HCT116 (cell line): ENCODE measurements at regions not wholly inside any gene's neighbourhood (a gene's known extent, or its start where the extent isn't known, plus 50 kb on each side); places are given as distances from the start of the nearest gene placed in this dataset.

ENCODE experiments used
- ATAC-seq: fragments of 200-7000 bp; cut with Tn5 transposase; 2 replicates; pipeline ENCODE4 v1.9.1; 2020; ENCODE audit warnings: mild to moderate bottlenecking, moderate library complexity
- BruUV-seq: library from RNA; stranded (reverse); fragments of 400-500 nt; replicated peaks from 2 replicates; lab custom pipeline; 2021; lab: Mats Ljungman, UMichigan
- CTCF ChIA-PET: fragments of 300-600 bp; sonication (Branson Sonifier 250); formaldehyde crosslinking; loops from one replicate; lab custom pipeline; 2021; ENCODE audit warnings: antibody characterized with exemption; lab: Charles Lee
- POLR2A ChIA-PET: fragments of 300-600, 350-600 bp; sonication (Branson Sonifier 250); formaldehyde crosslinking; loops from one replicate; lab custom pipeline; 2021; ENCODE audit warnings: antibody characterized with exemption; lab: Charles Lee
- RAD21 ChIA-PET, 2 experiments: fragments of 300-600 bp; sonication (Branson Sonifier 250); formaldehyde crosslinking; loops; one replicate each; lab custom pipeline; 2023; ENCODE audit warnings: low total read pairs in 2 of 2; ENCODE audit not compliant: uncharacterized antibody in 2 of 2, unreplicated experiment in 2 of 2, low non-redundant PET in 1 of 2; lab: Charles Lee
- DNase-seq: peaks from one replicate; pipeline ENCODE4 v3.0.0-alpha.2; 2010; ENCODE audit warnings: low read depth, low spot score
- H2AFZ ChIP-seq: fragments of 200-600 bp; shearing (Covaris generic), sonication (generic); 2 replicates; pipeline ENCODE4 v1.6.1; 2017; ENCODE audit warnings: low read depth, mixed run types, mixed read lengths, antibody characterized with exemption, low read length; ENCODE audit not compliant: poor library complexity, severe bottlenecking
- H3K27ac ChIP-seq: 2 replicates; pipeline ENCODE4 v1.5.1; 2012; ENCODE audit warnings: low read depth, low read length
- H3K27me3 ChIP-seq: fragments of 200-600 bp; sonication (generic); 2 replicates; pipeline ENCODE4 v1.6.1; 2016; ENCODE audit warnings: mixed run types, low read length, mixed read lengths; ENCODE audit not compliant: insufficient read depth
- H3K36me3 ChIP-seq, 2 experiments: fragments of 200-500 bp in 1 of 2; fragments of 200-600 bp in 1 of 2; sonication (Bioruptor generic) in 1 of 2; sonication (generic) in 1 of 2; 2 replicates each; pipeline versions ENCODE4 v1.5.1 to v1.6.1; 2014 to 2016; ENCODE audit warnings: low read length in 2 of 2, inconsistent platforms in 1 of 2, mixed read lengths in 1 of 2, mixed run types in 1 of 2; ENCODE audit not compliant: insufficient read depth in 2 of 2, control insufficient read depth in 1 of 2
- H3K4me1 ChIP-seq, 2 experiments: fragments of 200-600 bp in 1 of 2; sonication (generic) in 1 of 2; 2 replicates each; pipeline versions ENCODE4 v1.5.1 to v1.6.1; 2012 to 2017; ENCODE audit warnings: low read length in 2 of 2, inconsistent platforms in 1 of 2, mild to moderate bottlenecking in 1 of 2, mixed read lengths in 1 of 2, mixed run types in 1 of 2, moderate library complexity in 1 of 2; ENCODE audit not compliant: insufficient read depth in 2 of 2, control insufficient read depth in 1 of 2
- H3K4me2 ChIP-seq: fragments of 200-600 bp; sonication (generic); 2 replicates; pipeline ENCODE4 v1.6.1; 2017; ENCODE audit warnings: mixed run types, low read length, mixed read lengths
- H3K4me3 ChIP-seq, 2 experiments: fragments of 200-600 bp in 1 of 2; sonication (generic) in 1 of 2; replicated peaks in 1 of 2; 2 replicates each; pipeline ENCODE4 v1.5.1; 2011 to 2016; ENCODE audit warnings: low read length in 2 of 2, control low read depth in 1 of 2, low read depth in 1 of 2, mild to moderate bottlenecking in 1 of 2, mixed read lengths in 1 of 2, mixed run types in 1 of 2
- H3K79me2 ChIP-seq: fragments of 200-600 bp; sonication (generic); 2 replicates; pipeline ENCODE4 v1.6.1; 2017; ENCODE audit warnings: mild to moderate bottlenecking, mixed run types, low read length, moderate library complexity, mixed read lengths; ENCODE audit not compliant: insufficient read depth
- H3K9ac ChIP-seq: fragments of 200-600 bp; sonication (generic); 2 replicates; pipeline ENCODE4 v1.6.1; 2016; ENCODE audit warnings: low read length, mixed read lengths
- H3K9me2 ChIP-seq: fragments of 200-600 bp; sonication (generic), shearing (Covaris generic); 2 replicates; pipeline ENCODE4 v1.6.1; 2017; ENCODE audit warnings: mixed run types, mild to moderate bottlenecking, moderate library complexity; ENCODE audit not compliant: insufficient read depth
- H3K9me3 ChIP-seq, 2 experiments: fragments of 200-500 bp in 1 of 2; fragments of 200-600 bp in 1 of 2; sonication (Bioruptor generic) in 1 of 2; sonication (generic) in 1 of 2; 2 replicates each; pipeline ENCODE4 v1.6.1; 2014 to 2017; ENCODE audit warnings: low read length in 2 of 2, mixed read lengths in 2 of 2, inconsistent platforms in 1 of 2, low read depth in 1 of 2, mild to moderate bottlenecking in 1 of 2, mixed run types in 1 of 2, moderate library complexity in 1 of 2; ENCODE audit not compliant: control insufficient read depth in 1 of 2, insufficient read depth in 1 of 2
- H4K20me1 ChIP-seq: fragments of 200-600 bp; sonication (generic), shearing (Covaris generic); 2 replicates; pipeline ENCODE4 v1.6.1; 2017; ENCODE audit warnings: mixed run types, mild to moderate bottlenecking, moderate library complexity; ENCODE audit not compliant: insufficient read depth
- CBX3 ChIP-seq: IDR thresholded peaks from 2 replicates; pipeline ENCODE4 v1.6.1; 2012; ENCODE audit warnings: low read depth
- JUND ChIP-seq: IDR thresholded peaks from 2 replicates; pipeline ENCODE4 v1.6.1; 2012
- RAD21 ChIP-seq: IDR thresholded peaks from 2 replicates; pipeline ENCODE4 v1.6.1; 2012; ENCODE audit warnings: low read depth, mild to moderate bottlenecking
- TCF7L2 ChIP-seq: IDR thresholded peaks from 2 replicates; pipeline ENCODE4 v1.7.0; 2011; ENCODE audit warnings: borderline replicate concordance, inconsistent platforms; ENCODE audit not compliant: insufficient read depth, insufficient read length; ENCODE audit errors: extremely low read depth
- YY1 ChIP-seq: IDR thresholded peaks from 2 replicates; pipeline ENCODE4 v1.6.1; 2011; ENCODE audit warnings: low read length, low read depth, moderate library complexity, mild to moderate bottlenecking; ENCODE audit not compliant: insufficient replicate concordance; ENCODE audit errors: extremely low read depth
- intact Hi-C: fragments of 100-400 bp; cut with micrococcal nuclease; formaldehyde crosslinking; loops from 2 replicates; pipeline ENCODE4 v1.10.0; 2022
- TF ChIP-seq, protein P1 (sequence below): IDR thresholded peaks from 2 replicates; pipeline ENCODE4 v1.6.1; 2011; ENCODE audit warnings: mild to moderate bottlenecking, low read length, moderate library complexity; ENCODE audit not compliant: insufficient replicate concordance; ENCODE audit errors: extremely low read depth
- TF ChIP-seq, protein P2 (sequence below), 3 experiments: fragments of 200-600 bp in 1 of 3; sonication (generic) in 1 of 3; IDR thresholded peaks in 2 of 3; conservative IDR thresholded peaks in 1 of 3; 2 replicates each; pipeline ENCODE4 v1.5.1; 2012 to 2017; ENCODE audit warnings: low read depth in 2 of 3, low read length in 2 of 3, antibody characterized with exemption in 1 of 3, borderline replicate concordance in 1 of 3, control low read depth in 1 of 3, mild to moderate bottlenecking in 1 of 3, mixed read lengths in 1 of 3, mixed run types in 1 of 3, moderate library complexity in 1 of 3; ENCODE audit not compliant: insufficient read depth in 1 of 3

DNA sequence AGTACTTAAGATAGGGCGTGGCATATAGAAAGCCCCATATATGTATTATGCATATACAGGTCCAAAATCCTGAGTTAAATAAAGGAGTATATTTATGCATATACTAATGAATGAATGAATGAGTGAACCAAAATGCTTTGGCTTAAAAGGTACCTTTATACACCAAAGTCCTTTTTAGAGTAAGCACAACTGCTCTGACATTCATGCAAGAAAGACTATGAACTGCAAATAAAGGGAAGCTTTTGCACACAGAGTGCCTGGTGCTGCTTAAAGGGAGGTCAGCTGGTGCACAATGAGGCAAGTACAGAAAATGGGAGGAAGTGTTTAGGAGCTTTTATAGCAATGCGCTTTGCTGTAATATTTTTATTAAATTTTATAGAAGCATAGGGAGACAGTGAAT is 214.0 kb downstream of the KLF13 start:
- Histone ChIP-seq H3K36me3 (no peaks in the 10 kb centered on the region), H3K4me1 (no peaks in the 10 kb centered on the region), H3K9ac (no peak overlapping the region), H3K79me2 (no peaks in the 10 kb centered on the region), H3K9me3 (no peaks in the 10 kb centered on the region), H3K27me3 (peaks cover 74% of the 10 kb centered on the region), H3K27ac (no peak overlapping the region), H3K4me2 (no peak overlapping the region), H2AFZ (no peak overlapping the region), H3K4me3 (no peak overlapping the region), H4K20me1 (no peaks in the 10 kb centered on the region), H3K9me2 (no peaks in the 10 kb centered on the region)
- DNase-seq = no peak
- ATAC-seq = no peak
- CTCF ChIA-PET = no interaction called here
- intact Hi-C loops = loop anchor here (10.0 kb wide), 1 partner anchor 394 kb away; no protein-coding TSS in a partner anchor
- no peak for TF ChIP-seq TCF7L2
- TF ChIP-seq, protein P1, sequence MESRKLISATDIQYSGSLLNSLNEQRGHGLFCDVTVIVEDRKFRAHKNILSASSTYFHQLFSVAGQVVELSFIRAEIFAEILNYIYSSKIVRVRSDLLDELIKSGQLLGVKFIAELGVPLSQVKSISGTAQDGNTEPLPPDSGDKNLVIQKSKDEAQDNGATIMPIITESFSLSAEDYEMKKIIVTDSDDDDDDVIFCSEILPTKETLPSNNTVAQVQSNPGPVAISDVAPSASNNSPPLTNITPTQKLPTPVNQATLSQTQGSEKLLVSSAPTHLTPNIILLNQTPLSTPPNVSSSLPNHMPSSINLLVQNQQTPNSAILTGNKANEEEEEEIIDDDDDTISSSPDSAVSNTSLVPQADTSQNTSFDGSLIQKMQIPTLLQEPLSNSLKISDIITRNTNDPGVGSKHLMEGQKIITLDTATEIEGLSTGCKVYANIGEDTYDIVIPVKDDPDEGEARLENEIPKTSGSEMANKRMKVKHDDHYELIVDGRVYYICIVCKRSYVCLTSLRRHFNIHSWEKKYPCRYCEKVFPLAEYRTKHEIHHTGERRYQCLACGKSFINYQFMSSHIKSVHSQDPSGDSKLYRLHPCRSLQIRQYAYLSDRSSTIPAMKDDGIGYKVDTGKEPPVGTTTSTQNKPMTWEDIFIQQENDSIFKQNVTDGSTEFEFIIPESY = no peak
- POLR2A ChIA-PET = no interaction called here
- RAD21 ChIA-PET = no interaction called here
- no TSS peak for BruUV-seq

DNA sequence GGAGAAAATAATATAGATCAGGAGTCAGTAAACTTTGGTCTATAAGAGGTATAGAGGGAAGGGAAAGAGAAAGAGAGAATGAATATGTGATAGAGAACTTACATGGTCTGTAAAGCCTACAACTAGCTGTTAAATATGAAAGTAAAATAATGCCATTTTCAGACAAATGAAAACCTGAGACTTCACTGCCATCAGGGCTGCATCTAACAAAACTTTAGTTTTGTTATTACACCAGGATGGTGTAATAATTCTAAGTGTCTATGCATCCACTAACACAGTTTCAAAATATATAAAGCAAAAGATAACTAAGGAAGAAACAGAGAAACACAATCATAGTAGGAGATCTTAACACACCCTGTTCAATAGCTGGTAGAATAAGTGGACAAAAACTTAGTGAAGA is 217.7 kb downstream of the KLF13 start:
- ATAC-seq (no peak), DNase-seq (no peak)
- no TSS peak for BruUV-seq
- H3K27me3 ChIP-seq = peaks cover 68% of the 10 kb centered on the region
- TF ChIP-seq, protein P2, sequence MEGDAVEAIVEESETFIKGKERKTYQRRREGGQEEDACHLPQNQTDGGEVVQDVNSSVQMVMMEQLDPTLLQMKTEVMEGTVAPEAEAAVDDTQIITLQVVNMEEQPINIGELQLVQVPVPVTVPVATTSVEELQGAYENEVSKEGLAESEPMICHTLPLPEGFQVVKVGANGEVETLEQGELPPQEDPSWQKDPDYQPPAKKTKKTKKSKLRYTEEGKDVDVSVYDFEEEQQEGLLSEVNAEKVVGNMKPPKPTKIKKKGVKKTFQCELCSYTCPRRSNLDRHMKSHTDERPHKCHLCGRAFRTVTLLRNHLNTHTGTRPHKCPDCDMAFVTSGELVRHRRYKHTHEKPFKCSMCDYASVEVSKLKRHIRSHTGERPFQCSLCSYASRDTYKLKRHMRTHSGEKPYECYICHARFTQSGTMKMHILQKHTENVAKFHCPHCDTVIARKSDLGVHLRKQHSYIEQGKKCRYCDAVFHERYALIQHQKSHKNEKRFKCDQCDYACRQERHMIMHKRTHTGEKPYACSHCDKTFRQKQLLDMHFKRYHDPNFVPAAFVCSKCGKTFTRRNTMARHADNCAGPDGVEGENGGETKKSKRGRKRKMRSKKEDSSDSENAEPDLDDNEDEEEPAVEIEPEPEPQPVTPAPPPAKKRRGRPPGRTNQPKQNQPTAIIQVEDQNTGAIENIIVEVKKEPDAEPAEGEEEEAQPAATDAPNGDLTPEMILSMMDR (IDR thresholded peaks at IDR 0.05 in 2 of 3, conservative IDR thresholded peaks at IDR 0.05 in 1 of 3; ENCODE audit: borderline replicate concordance in 1 of 3, insufficient read depth in 1 of 3, low read depth in 2 of 3, low read length in 2 of 3) = no peak
- TF ChIP-seq CBX3 = no peak
- no peak for TF ChIP-seq JUND
- no peak for TF ChIP-seq YY1
- TF ChIP-seq RAD21 = no peak
- no peaks in the 10 kb centered on the region for H3K79me2 ChIP-seq
- ChIA-PET RAD21 (no interaction called here), POLR2A (no interaction called here), CTCF (no interaction called here)
- H3K9ac ChIP-seq = no peak overlapping the region
- intact Hi-C loops = loop anchor here (10.0 kb wide), 1 partner anchor 390 kb away; no protein-coding TSS in a partner anchor
- no peak overlapping the region for H3K27ac ChIP-seq
- no peaks in the 10 kb centered on the region for H4K20me1 ChIP-seq
- no peak overlapping the region for H3K4me3 ChIP-seq
- no peaks in the 10 kb centered on the region for H3K36me3 ChIP-seq
- H3K4me2 ChIP-seq = no peak overlapping the region
- no peaks in the 10 kb centered on the region for H3K9me2 ChIP-seq
- H3K4me1 ChIP-seq = no peaks in the 10 kb centered on the region
- H3K9me3 ChIP-seq = no peaks in the 10 kb centered on the region
- no peak overlapping the region for H2AFZ ChIP-seq
